DOHH2 (cell line): ENCODE measurements at regions not wholly inside any gene's neighbourhood (a gene's known extent, or its start where the extent isn't known, plus 50 kb on each side); places are given as distances from the start of the nearest gene placed in this dataset.

Source experiments
- CTCF ChIP-seq: fragments of 200-600 bp; sonication (generic); IDR thresholded peaks from one replicate; pipeline ENCODE4 v1.5.1; 2014; ENCODE audit warnings: antibody characterized with exemption, mild to moderate bottlenecking, low read depth, low read length; ENCODE audit not compliant: poor library complexity, severe bottlenecking
- EZH2phosphoT487 ChIP-seq: fragments of 200-600 bp; sonication (generic); IDR thresholded peaks from 2 replicates; pipeline ENCODE4 v1.6.1; 2017; ENCODE audit warnings: borderline replicate concordance, mild to moderate bottlenecking, antibody characterized with exemption, low read length, moderate library complexity, mixed read lengths

DNA sequence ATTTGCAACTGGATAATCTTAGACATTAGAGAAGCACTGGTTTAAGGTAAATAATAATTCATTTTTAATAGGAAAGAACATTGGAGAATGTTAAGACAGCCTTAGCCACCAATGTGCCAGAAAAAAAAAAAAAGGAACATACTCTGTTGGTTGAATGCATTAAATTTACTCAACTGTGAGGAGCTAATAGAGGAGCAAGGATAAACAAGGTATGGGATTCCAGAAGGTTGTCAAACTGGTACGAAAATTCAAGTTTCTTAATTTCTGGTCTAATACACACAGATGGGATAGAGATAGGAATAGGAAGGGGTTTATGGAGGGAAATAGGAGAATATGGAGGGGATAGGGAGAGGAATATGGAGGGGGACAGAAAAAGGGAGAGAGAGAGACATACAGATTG, 1096.6 kb downstream of the ARAP2 start:
- TF ChIP-seq CTCF (no peak), EZH2phosphoT487 (no peak)
